WTC11 (cell line): ENCODE measurements at regions not wholly inside any gene's neighbourhood (a gene's known extent, or its start where the extent isn't known, plus 50 kb on each side); places are given as distances from the start of the nearest gene placed in this dataset.
"Not testable (repeated sequence)": the region's sequence is repeated elsewhere in the genome, so short reads cannot be mapped to it uniquely, and the experiment has no call there.

Experiments
- ATAC-seq: fragments of 200-7000 bp; cut with Tn5 transposase; 2 replicates; pipeline ENCODE4 v1.10.0; 2021; ENCODE audit warnings: mild to moderate bottlenecking, moderate library complexity
- CTCF ChIA-PET: fragments of 300-600 bp; sonication (Branson Sonifier 250); formaldehyde crosslinking; loops from one replicate; lab custom pipeline; 2021; ENCODE audit warnings: antibody characterized with exemption; lab: Charles Lee
- POLR2A ChIA-PET: fragments of 350-600 bp; sonication (Branson Sonifier 250); formaldehyde crosslinking; loops from one replicate; lab custom pipeline; 2021; ENCODE audit warnings: antibody characterized with exemption; lab: Charles Lee
- DNase-seq: peaks from one replicate; pipeline ENCODE4 v3.0.0; 2021; ENCODE audit warnings: low spot score
- H3K27ac Mint-ChIP-seq: 2 replicates; pipeline ENCODE4 v1.8.0; 2021; ENCODE audit warnings: mixed read lengths
- H3K27me3 Mint-ChIP-seq: 2 replicates; pipeline ENCODE4 v1.8.0; 2021; ENCODE audit warnings: low read depth, mild to moderate bottlenecking, moderate library complexity, mixed read lengths
- H3K36me3 Mint-ChIP-seq: 2 replicates; pipeline ENCODE4 v1.8.0; 2021; ENCODE audit warnings: mixed read lengths
- H3K4me1 Mint-ChIP-seq: 2 replicates; pipeline ENCODE4 v1.8.0; 2022; ENCODE audit warnings: mixed read lengths
- H3K4me3 Mint-ChIP-seq: 2 replicates; pipeline ENCODE4 v1.8.0; 2021; ENCODE audit warnings: mild to moderate bottlenecking, moderate library complexity, mixed read lengths
- H3K9me3 Mint-ChIP-seq: 2 replicates; pipeline ENCODE4 v1.8.0; 2021; ENCODE audit warnings: mixed read lengths
- ELF4 ChIP-seq: sonication (generic); formaldehyde crosslinking; IDR thresholded peaks from 2 replicates; pipeline ENCODE4 v1.8.1; 2022; ENCODE audit warnings: low read depth, mild to moderate bottlenecking, moderate library complexity, missing genetic modification reagents
- ESRRA ChIP-seq: sonication (generic); formaldehyde crosslinking; IDR thresholded peaks from 2 replicates; pipeline ENCODE4 v1.8.1; 2022; ENCODE audit warnings: mild to moderate bottlenecking, missing genetic modification reagents, borderline replicate concordance
- GABPB1 ChIP-seq: sonication (generic); formaldehyde crosslinking; IDR thresholded peaks from 2 replicates; pipeline ENCODE4 v1.8.1; 2023; ENCODE audit warnings: mild to moderate bottlenecking, missing genetic modification reagents
- GRHL2 ChIP-seq: fragments of 250-450 bp; sonication (Bioruptor Pico); IDR thresholded peaks from 2 replicates; pipeline ENCODE4 v1.8.0; 2022; ENCODE audit warnings: mild to moderate bottlenecking, moderate library complexity; ENCODE audit not compliant: insufficient replicate concordance, severe bottlenecking
- HMGA2 ChIP-seq: fragments of 250-450 bp; sonication (Bioruptor Pico); IDR thresholded peaks from 2 replicates; pipeline ENCODE4 v1.4.0; 2021; ENCODE audit warnings: mild to moderate bottlenecking, moderate library complexity
- NFATC4 ChIP-seq: fragments of 250-450 bp; sonication (Bioruptor Pico); IDR thresholded peaks from 2 replicates; pipeline ENCODE4 v1.9.0; 2021; ENCODE audit warnings: mild to moderate bottlenecking
- NFE2L1 ChIP-seq: sonication (generic); formaldehyde crosslinking; IDR thresholded peaks from 2 replicates; pipeline ENCODE4 v1.8.1; 2023; ENCODE audit warnings: missing genetic modification reagents
- RELA ChIP-seq: sonication (generic); formaldehyde crosslinking; IDR thresholded peaks from 2 replicates; pipeline ENCODE4 v1.8.1; 2022; ENCODE audit warnings: missing genetic modification reagents, mild to moderate bottlenecking, borderline replicate concordance
- TEAD4 ChIP-seq: sonication (generic); formaldehyde crosslinking; IDR thresholded peaks from 2 replicates; pipeline ENCODE4 v1.8.0; 2022; ENCODE audit warnings: mild to moderate bottlenecking, missing genetic modification reagents
- TP53 ChIP-seq: sonication (generic); formaldehyde crosslinking; IDR thresholded peaks from 2 replicates; pipeline ENCODE4 v1.8.1; 2023; ENCODE audit warnings: mild to moderate bottlenecking, missing genetic modification reagents
- USF2 ChIP-seq: sonication (generic); formaldehyde crosslinking; IDR thresholded peaks from 2 replicates; pipeline ENCODE4 v1.8.1; 2023; ENCODE audit warnings: mild to moderate bottlenecking, missing genetic modification reagents, moderate library complexity
- ZBTB21 ChIP-seq: sonication (generic); formaldehyde crosslinking; IDR thresholded peaks from 2 replicates; pipeline ENCODE4 v1.8.1; 2023; ENCODE audit warnings: mild to moderate bottlenecking, missing genetic modification reagents, borderline replicate concordance
- ZBTB43 ChIP-seq: sonication (generic); formaldehyde crosslinking; IDR thresholded peaks from 2 replicates; pipeline ENCODE4 v1.8.1; 2023; ENCODE audit warnings: mild to moderate bottlenecking, missing genetic modification reagents
- ZNF281 ChIP-seq: sonication (generic); formaldehyde crosslinking; IDR thresholded peaks from 2 replicates; pipeline ENCODE4 v1.8.0; 2023; ENCODE audit warnings: mild to moderate bottlenecking, missing genetic modification reagents
- ZNF317 ChIP-seq: sonication (generic); formaldehyde crosslinking; IDR thresholded peaks from 2 replicates; pipeline ENCODE4 v1.8.1; 2023; ENCODE audit warnings: low read depth, mild to moderate bottlenecking, moderate library complexity, missing genetic modification reagents, borderline replicate concordance
- TF ChIP-seq, protein P1 (sequence below): fragments of 250-450 bp; sonication (Bioruptor Pico); IDR thresholded peaks from 2 replicates; pipeline ENCODE4 v1.9.0; 2021; ENCODE audit warnings: mild to moderate bottlenecking
- TF ChIP-seq, protein P2 (sequence below): fragments of 250-450 bp; sonication (Bioruptor Pico); IDR thresholded peaks from 2 replicates; pipeline ENCODE4 v1.9.0; 2021; ENCODE audit warnings: mild to moderate bottlenecking
- TF ChIP-seq, protein P3 (sequence below): sonication (generic); formaldehyde crosslinking; conservative IDR thresholded peaks from 2 replicates; pipeline ENCODE4 v1.8.1; 2023; ENCODE audit warnings: mild to moderate bottlenecking, low read depth, missing genetic modification reagents, moderate library complexity
- TF ChIP-seq, protein P4 (sequence below): sonication (generic); formaldehyde crosslinking; IDR thresholded peaks from 2 replicates; pipeline ENCODE4 v1.8.1; 2022; ENCODE audit warnings: low read depth, mild to moderate bottlenecking, moderate library complexity, missing genetic modification reagents, borderline replicate concordance

- TF ChIP-seq USF2 = no peak
- TF ChIP-seq GABPB1 (CRISPR knock-in tag) = no peak
Measured at GRCh38 chr6:110542311-110543024, 66.1 kb upstream of the SLC22A16 start (continued).

DNA sequence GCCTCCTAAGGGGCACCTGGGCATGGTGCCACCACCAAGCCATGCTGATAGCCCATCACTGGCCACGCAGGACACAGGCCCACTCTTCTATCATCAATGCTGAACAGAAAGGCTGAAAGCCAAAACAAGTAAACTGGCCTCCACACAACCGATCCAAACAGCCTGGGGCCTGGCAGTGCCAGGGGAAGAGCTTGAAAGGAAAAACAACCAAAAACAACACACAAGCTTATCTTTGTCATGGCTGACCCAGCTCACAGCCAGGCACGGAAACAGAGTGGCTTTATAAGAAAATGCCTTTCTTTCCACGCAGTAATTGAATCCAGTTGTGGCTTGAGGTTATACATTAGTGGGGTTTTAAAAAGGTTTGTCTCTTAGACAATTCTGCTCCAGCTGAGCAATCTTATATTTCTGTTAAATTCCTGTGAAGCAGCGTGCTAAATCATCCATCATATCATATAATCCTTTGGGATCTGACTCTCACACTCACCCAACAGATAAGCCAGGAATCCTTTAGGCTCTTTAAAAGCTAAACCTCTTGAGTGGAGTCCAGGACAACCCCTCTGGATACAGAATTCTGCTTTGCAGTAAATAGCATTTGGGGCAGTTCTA lies 65.4 kb upstream of the SLC22A16 start:
- Mint-ChIP-seq H3K4me1 (peaks cover 5% of the 10 kb centered on the region; the same call in 1 of the 2 replicates), H3K9me3 (peaks cover 32% of the 10 kb centered on the region), H3K27ac (no peak overlapping the region), H3K27me3 (no peaks in the 10 kb centered on the region; the same call in none of the 2 replicates), H3K4me3 (no peak overlapping the region), H3K36me3 (peaks cover 13% of the 10 kb centered on the region)
- TF ChIP-seq ZBTB43 (no peak), ZNF317 (CRISPR knock-in tag) (no peak), ELF4 (no peak), ESRRA (CRISPR knock-in tag) (no peak), HMGA2 (no peak), TEAD4 (CRISPR knock-in tag) (no peak), TP53 (CRISPR knock-in tag) (no peak), ZNF281 (CRISPR knock-in tag) (no peak), NFE2L1 (CRISPR knock-in tag) (no peak), NFATC4 (CRISPR knock-in tag) (no peak), ZBTB21 (CRISPR knock-in tag) (no peak), RELA (CRISPR knock-in tag) (no peak), GRHL2 (CRISPR knock-in tag) (no peak)
- TF ChIP-seq, protein P1, sequence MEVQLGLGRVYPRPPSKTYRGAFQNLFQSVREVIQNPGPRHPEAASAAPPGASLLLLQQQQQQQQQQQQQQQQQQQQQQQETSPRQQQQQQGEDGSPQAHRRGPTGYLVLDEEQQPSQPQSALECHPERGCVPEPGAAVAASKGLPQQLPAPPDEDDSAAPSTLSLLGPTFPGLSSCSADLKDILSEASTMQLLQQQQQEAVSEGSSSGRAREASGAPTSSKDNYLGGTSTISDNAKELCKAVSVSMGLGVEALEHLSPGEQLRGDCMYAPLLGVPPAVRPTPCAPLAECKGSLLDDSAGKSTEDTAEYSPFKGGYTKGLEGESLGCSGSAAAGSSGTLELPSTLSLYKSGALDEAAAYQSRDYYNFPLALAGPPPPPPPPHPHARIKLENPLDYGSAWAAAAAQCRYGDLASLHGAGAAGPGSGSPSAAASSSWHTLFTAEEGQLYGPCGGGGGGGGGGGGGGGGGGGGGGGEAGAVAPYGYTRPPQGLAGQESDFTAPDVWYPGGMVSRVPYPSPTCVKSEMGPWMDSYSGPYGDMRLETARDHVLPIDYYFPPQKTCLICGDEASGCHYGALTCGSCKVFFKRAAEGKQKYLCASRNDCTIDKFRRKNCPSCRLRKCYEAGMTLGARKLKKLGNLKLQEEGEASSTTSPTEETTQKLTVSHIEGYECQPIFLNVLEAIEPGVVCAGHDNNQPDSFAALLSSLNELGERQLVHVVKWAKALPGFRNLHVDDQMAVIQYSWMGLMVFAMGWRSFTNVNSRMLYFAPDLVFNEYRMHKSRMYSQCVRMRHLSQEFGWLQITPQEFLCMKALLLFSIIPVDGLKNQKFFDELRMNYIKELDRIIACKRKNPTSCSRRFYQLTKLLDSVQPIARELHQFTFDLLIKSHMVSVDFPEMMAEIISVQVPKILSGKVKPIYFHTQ (CRISPR knock-in tag) = no peak
- TF ChIP-seq, protein P2, sequence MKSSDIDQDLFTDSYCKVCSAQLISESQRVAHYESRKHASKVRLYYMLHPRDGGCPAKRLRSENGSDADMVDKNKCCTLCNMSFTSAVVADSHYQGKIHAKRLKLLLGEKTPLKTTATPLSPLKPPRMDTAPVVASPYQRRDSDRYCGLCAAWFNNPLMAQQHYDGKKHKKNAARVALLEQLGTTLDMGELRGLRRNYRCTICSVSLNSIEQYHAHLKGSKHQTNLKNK (CRISPR knock-in tag) = no peak
- TF ChIP-seq, protein P3, sequence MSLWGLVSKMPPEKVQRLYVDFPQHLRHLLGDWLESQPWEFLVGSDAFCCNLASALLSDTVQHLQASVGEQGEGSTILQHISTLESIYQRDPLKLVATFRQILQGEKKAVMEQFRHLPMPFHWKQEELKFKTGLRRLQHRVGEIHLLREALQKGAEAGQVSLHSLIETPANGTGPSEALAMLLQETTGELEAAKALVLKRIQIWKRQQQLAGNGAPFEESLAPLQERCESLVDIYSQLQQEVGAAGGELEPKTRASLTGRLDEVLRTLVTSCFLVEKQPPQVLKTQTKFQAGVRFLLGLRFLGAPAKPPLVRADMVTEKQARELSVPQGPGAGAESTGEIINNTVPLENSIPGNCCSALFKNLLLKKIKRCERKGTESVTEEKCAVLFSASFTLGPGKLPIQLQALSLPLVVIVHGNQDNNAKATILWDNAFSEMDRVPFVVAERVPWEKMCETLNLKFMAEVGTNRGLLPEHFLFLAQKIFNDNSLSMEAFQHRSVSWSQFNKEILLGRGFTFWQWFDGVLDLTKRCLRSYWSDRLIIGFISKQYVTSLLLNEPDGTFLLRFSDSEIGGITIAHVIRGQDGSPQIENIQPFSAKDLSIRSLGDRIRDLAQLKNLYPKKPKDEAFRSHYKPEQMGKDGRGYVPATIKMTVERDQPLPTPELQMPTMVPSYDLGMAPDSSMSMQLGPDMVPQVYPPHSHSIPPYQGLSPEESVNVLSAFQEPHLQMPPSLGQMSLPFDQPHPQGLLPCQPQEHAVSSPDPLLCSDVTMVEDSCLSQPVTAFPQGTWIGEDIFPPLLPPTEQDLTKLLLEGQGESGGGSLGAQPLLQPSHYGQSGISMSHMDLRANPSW (CRISPR knock-in tag) = no peak
- TF ChIP-seq, protein P4, sequence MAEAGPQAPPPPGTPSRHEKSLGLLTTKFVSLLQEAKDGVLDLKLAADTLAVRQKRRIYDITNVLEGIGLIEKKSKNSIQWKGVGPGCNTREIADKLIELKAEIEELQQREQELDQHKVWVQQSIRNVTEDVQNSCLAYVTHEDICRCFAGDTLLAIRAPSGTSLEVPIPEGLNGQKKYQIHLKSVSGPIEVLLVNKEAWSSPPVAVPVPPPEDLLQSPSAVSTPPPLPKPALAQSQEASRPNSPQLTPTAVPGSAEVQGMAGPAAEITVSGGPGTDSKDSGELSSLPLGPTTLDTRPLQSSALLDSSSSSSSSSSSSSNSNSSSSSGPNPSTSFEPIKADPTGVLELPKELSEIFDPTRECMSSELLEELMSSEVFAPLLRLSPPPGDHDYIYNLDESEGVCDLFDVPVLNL (CRISPR knock-in tag) = no peak
- POLR2A ChIA-PET = no interaction called here
- no peak for ATAC-seq
- DNase-seq = no peak
- CTCF ChIA-PET = interaction anchor here (1.1 kb wide), 1 partner anchor 9 kb away, joined by 4 read pairs; no protein-coding TSS in a partner anchor

DNA sequence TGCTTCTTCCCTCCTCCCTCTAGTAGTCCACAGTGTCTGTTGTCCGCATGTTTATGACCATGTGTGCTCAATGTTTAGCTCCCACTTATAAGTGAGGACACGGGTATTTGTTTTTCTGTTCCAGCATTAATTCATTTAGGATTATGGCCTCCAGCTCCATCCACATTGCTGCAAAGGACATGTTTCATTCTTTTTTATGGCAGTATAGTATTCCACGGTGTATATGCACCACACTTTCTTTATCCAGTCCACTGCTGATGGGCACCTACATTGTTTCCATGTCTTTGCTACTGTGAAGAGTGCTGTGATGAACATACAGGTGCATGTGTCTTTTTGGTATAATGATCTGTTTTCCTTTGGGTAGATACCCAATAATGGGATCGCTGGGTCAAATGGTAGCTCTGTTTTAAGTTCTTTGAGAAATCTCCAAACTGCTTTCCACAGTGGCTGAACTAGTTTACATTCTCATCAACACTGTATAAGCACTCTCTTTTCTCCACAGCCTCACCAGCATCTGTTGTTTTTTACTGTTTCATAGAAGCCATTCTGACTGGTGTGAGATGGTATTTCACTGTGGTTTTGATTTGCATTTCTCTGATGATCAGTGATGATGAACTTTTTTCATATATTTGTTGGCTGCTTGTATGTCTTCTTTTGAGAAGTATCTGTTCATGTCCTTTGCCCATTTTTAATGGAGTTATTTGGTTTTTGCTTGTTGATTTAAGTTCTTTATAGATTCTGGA lies 63.0 kb upstream of the SLC22A16 start:
- CTCF ChIA-PET = interaction anchor here (1.4 kb wide), 1 partner anchor 21 kb away, joined by 3 read pairs; no protein-coding TSS in a partner anchor
- H3K36me3 Mint-ChIP-seq, ATAC-seq, H3K27me3 Mint-ChIP-seq, H3K4me1 Mint-ChIP-seq, DNase-seq, H3K4me3 Mint-ChIP-seq, POLR2A ChIA-PET, H3K27ac Mint-ChIP-seq: not testable (repeated sequence)
- peaks cover 25% of the 10 kb centered on the region for H3K9me3 Mint-ChIP-seq
